ENCODE measurements at regions not wholly inside any gene's neighbourhood (a gene's known extent, or its start where the extent isn't known, plus 50 kb on each side); places are given as distances from the start of the nearest gene placed in this dataset.

- Histone ChIP-seq H3K36me3 (ENCODE audit: low read depth) (no peaks in the 10 kb centered on the region), H3K9me3 (ENCODE audit: severe bottlenecking) (no peaks in the 10 kb centered on the region), H3K4me1 (ENCODE audit: insufficient read depth, poor library complexity, severe bottlenecking) (no peaks in the 10 kb centered on the region), H3K27me3 (ENCODE audit: insufficient read depth, poor library complexity, severe bottlenecking) (no peaks in the 10 kb centered on the region), H3K4me3 (ENCODE audit: severe bottlenecking) (no peak overlapping the region), H3K27ac (ENCODE audit: poor library complexity, severe bottlenecking) (no peak overlapping the region)
- no peak for TF ChIP-seq CTCF (IDR thresholded peaks at IDR 0.05; ENCODE audit: poor library complexity, severe bottlenecking)
- DNase-seq (ENCODE audit: low spot score) (no peak), ATAC-seq (ENCODE audit: low read depth) (no peak)
Observed at GRCh38 chr13:47418206-47418920, 521.5 kb upstream of the HTR2A start.

GRCh38 chr13:47417485-47417884, 520.6 kb upstream of the HTR2A start:
- Histone ChIP-seq H3K27ac (ENCODE audit: poor library complexity, severe bottlenecking) (no peak overlapping the region), H3K4me3 (ENCODE audit: severe bottlenecking) (no peak overlapping the region), H3K36me3 (ENCODE audit: low read depth) (no peaks in the 10 kb centered on the region), H3K4me1 (ENCODE audit: insufficient read depth, poor library complexity, severe bottlenecking) (no peaks in the 10 kb centered on the region), H3K9me3 (ENCODE audit: severe bottlenecking) (no peaks in the 10 kb centered on the region), H3K27me3 (ENCODE audit: insufficient read depth, poor library complexity, severe bottlenecking) (no peaks in the 10 kb centered on the region)
- DNase-seq (ENCODE audit: low spot score): no peak
- ATAC-seq (ENCODE audit: low read depth): no peak
- no peak for TF ChIP-seq CTCF (IDR thresholded peaks at IDR 0.05; ENCODE audit: poor library complexity, severe bottlenecking)

- no peak for DNase-seq (ENCODE audit: low spot score)
Observed at GRCh38 chr13:47415048-47415447, 518.2 kb upstream of the HTR2A start.

GRCh38 chr13:47413526-47413925, 516.7 kb upstream of the HTR2A start:
- DNase-seq (ENCODE audit: low spot score): no peak
- ATAC-seq (ENCODE audit: low read depth): no peak
- H3K27ac ChIP-seq (ENCODE audit: poor library complexity, severe bottlenecking): no peak overlapping the region

More at GRCh38 chr13:47415048-47415447, 518.2 kb upstream of the HTR2A start:
- no peaks in the 10 kb centered on the region for H3K36me3 ChIP-seq (ENCODE audit: low read depth)
- TF ChIP-seq CTCF (IDR thresholded peaks at IDR 0.05; ENCODE audit: poor library complexity, severe bottlenecking): no peak
- no peaks in the 10 kb centered on the region for H3K9me3 ChIP-seq (ENCODE audit: severe bottlenecking)
- no peak for ATAC-seq (ENCODE audit: low read depth)
- H3K27ac ChIP-seq (ENCODE audit: poor library complexity, severe bottlenecking): no peak overlapping the region
- H3K27me3 ChIP-seq (ENCODE audit: insufficient read depth, poor library complexity, severe bottlenecking): no peaks in the 10 kb centered on the region
- no peaks in the 10 kb centered on the region for H3K4me1 ChIP-seq (ENCODE audit: insufficient read depth, poor library complexity, severe bottlenecking)
- no peak overlapping the region for H3K4me3 ChIP-seq (ENCODE audit: severe bottlenecking)

More at GRCh38 chr13:47413526-47413925, 516.7 kb upstream of the HTR2A start:
- Histone ChIP-seq H3K4me1 (ENCODE audit: insufficient read depth, poor library complexity, severe bottlenecking) (no peaks in the 10 kb centered on the region), H3K9me3 (ENCODE audit: severe bottlenecking) (no peaks in the 10 kb centered on the region), H3K4me3 (ENCODE audit: severe bottlenecking) (no peak overlapping the region), H3K27me3 (ENCODE audit: insufficient read depth, poor library complexity, severe bottlenecking) (no peaks in the 10 kb centered on the region), H3K36me3 (ENCODE audit: low read depth) (no peaks in the 10 kb centered on the region)
- TF ChIP-seq CTCF (IDR thresholded peaks at IDR 0.05; ENCODE audit: poor library complexity, severe bottlenecking): no peak

All from RWPE2 (cell line).